ENCODE measurements at regions not wholly inside any gene's neighbourhood (a gene's known extent, or its start where the extent isn't known, plus 50 kb on each side); places are given as distances from the start of the nearest gene placed in this dataset.
"Not testable (repeated sequence)": the region's sequence is repeated elsewhere in the genome, so short reads cannot be mapped to it uniquely, and the experiment has no call there.

DNA sequence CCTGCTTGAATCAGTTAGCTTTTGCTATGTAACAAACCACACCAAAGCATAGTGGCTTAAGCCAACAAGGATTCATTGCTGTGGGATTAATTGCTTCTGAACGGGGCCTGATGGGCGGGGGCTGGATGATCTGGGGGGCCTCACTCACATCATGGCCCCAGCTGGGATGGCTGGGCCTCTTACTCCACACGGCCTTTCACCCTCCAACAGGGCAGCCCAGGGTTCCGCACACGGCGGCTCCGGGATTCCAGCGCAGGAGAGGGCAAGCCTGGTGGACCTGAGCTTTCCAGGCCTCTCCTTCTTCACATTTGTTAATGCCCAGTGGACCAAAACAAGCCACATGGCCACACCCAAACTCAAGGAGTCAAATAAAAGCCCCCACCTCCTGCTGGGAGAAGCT is 86.3 kb upstream of the PHLPP1 start:
- no peak for DNase-seq

DNA sequence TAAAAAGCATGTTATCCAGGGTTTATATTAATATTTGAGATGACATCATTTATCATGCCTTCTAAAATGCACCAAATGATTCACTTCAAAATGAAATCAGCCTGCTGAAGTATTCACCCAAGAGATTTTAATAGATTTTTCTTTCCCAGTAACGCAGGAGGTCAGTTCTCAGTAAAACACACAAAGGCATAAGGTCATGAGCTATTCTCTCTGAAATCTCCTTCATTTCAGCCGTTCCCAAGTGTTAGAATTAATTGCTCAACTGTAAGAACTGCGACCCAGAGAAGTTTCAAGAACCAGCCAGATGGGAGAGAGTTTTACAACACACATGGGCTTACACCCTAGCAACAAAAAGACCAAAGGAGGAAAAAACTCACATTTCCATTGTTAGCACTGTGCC is 84.2 kb upstream of the PHLPP1 start:
- DNase-seq: no peak

DNA sequence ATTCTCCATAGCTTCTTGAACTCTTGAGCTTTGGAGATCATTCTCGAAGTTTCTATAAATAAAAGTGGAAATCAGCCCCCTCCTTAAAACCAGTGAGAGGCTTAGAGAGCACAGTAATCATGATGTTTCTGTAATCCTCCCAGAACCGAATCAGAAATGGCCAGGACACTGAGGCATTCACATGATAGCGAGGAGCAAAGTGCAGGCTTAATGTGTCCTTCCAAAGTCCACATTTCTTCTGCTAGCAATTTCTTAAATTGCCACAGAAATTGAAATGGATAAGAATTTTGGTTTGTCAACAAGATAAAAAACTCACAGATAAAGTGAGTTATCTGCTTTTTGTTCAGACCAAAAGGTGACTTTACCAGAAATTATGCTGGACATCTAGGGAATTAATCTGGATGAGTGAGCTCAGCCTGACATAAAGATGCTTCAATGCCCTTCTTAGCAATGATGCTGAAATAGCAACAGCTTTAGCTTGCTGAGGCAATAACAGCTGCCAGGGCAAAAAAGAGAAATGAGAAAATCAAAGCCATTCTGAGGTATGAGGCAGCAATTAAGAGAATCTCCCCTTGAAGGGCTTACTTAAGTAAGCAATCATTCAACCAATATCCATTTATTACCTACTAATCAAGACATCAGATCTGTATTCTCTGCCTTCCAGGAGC is 82.4 kb upstream of the PHLPP1 start:
- DNase-seq: no peak

DNA sequence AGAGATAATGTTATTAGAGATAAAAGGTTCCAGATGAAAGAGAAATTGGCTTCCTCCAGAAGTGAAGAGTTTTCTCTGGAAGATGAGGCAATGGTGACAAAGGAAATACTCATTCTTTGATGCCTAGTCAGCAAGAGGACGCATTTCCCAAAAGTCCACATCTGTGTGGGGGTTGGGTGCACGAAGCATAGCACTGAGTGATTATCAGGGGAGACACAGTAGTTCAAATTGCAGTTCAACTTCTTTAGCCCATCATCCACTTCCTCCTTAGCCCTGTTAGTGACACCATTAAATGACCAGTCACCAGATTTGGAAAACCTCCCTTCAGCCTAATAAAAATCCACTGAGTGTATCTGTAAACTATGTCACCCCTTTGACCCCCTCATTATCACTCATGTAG is 80.9 kb upstream of the PHLPP1 start:
- no peak for DNase-seq

DNA sequence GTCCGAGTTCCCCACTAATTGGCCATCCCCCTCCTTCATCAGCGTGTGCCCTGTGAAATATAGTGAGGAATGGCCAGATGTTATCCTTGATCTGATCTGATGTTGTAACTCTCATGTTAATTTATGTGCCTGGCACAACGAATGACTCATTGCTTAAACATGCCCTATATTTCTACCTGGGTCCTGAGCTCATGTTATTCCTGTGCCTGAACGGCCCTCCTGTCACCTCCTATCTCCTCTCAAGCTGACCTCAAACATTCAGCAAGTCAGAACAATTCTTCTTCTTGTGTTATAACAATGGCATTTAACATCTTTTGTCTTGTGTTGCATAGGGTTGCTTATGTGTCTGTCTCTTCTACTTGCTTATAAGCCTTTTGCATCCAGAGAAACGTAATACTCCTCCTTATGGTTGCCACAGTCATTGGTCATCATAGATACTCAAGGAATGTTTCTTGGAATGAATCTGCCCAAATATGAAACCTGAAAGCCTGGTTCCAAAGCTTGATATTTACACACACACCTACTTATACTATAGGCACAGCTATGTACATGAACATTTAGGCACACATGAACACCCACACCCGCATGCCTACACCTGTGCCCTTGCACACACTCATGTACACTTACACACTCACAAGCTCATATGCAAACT is 80.2 kb upstream of the PHLPP1 start:
- DNase-seq: no peak

DNA sequence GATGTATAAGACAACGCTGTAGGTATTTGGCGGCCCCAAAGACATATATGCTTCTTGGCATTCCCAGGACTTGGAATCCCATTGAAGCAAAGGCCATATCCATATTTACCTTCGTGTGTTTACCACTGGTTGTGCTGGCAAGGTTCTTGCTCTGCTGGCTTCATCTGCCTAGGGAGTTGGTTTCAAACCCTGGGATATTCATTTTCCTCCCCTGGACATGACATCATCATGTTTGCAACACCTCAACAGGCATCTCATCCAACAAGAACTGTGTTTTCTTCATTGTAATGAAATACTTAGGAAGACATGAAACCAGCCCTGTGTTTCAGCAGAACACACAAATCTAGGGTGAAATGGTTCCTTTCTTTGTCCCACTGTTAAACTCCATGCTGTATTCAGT is 77.9 kb upstream of the PHLPP1 start:
- DNase-seq: no peak

DNA sequence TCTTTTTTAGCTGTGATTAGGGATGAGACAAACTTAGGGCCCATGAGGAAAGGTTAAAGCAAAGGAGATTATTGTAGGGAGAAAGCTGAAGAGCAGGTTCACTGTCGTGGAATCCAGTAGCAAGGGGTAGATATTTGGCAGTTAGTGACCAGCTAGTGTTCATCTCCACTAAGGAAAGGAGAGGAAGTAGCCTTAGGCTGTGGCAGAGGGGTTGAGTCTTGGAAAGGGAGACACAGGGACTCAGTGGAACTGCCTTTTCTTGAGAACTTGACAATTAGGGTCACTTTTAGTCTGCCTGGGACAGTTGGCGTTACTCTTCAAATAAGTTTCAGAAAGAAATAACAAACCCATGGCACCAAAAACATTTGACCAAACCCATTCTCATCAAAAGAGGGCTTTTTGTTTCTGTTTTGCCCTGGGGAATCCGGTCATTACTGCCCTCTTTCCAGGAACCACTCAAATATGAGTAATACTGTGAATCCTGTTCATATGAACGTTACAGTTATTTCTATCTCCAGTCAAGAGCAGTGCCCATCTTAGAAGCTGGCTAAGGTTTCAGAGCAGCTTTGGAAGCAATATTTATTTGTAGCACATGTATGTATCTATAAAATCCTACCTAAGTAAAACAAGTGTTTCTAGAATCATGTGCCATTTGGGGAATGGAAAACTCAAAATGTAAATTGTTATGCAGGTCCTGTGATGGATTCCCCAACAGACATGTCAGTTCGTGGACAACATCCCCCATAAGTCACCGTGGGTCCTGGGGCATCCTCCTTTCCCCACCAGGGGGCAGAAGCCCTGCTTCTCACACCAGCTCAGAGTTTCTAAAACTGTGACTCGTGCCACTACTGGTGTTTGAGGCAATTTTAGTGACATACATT is 77.3 kb upstream of the PHLPP1 start:
- peak; percentile 18 for DNase-seq

DNA sequence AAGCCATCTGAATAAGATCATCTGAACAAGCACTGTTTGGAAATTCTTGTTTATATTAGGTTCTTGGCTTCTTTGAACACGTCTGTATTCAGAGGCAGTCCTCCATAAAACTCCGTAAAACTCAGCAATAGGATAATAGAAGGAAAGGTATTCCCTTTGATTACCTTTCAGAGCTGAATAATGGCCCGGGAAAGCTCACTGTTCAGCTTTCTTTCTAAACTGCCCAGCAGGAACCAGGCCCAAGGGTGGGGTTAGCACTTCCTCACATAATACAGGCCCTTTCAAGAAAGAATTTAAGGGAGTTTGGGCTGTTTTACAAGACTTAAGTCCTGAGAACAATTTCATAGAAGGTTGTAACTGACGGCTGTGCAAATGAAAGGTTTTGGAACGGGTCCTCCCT is 72.2 kb upstream of the PHLPP1 start:
- no peak for DNase-seq

DNA sequence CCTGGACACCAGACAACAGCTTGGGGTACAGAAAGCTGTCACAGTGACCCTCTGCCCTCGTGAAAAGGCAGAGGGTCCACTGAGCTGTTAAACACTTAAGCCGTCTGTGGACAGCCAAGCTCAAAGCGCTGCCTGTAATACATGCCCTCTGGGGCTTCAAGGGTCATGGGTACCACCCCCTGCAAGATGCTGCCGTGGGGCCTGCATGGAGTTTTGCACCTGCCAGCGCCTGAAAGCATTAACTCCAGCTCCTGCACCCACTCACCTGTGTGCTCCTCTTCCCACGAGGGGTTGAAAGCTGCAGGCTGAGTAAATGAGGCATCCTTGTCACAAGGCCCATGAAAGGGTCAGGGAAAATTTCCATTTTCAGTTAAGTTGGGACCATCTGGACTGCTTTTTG is 70.6 kb upstream of the PHLPP1 start:
- no peak for DNase-seq

DNA sequence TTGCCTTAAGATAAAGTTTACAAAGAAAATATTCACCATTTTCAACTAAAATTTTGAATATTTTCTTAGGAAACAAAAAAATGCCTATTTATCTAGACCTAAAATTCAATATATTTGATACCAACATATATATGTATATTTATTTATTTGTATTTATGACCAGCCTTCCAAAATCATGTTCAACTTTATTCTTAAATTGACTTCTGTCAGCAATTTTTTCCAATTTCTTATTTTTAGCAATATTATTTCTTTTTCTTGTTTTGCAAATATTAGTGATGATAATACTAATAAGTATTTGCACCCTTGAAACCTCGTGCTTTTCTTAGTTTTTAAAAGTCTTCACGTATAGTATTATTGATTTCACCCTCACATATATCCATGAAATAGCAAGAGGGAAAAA is 68.2 kb upstream of the PHLPP1 start:
- DNase-seq: no peak

DNA sequence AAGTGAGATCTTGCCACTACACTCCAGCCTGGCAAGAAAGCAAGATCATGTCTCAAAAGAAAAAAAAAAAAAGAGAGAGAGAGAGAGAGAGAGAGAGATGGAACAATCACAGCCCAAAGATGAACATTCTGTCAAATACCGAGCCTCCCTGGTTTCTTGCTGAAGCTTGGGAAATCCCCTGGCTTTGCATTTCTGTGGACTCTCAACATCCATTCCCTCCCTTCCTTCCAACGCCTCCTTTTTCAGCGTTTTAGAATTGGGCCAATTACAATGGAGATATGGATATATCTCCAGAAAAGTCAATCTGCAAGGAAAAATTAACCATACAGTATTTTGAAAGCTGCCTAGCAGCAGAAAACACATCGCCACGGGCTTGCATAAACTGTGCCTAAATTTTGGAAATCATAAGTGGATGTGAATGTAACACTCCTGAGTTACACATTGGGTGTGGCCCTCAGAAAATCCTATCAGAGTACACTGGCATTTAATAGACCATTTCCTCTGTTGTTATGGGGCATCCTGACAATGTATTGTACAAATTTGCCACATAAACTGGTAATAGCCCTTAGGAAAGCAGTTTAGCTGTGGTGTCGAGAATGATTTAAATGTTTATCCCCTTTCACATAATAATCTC is 67.2 kb upstream of the PHLPP1 start:
- no peak for DNase-seq

DNA sequence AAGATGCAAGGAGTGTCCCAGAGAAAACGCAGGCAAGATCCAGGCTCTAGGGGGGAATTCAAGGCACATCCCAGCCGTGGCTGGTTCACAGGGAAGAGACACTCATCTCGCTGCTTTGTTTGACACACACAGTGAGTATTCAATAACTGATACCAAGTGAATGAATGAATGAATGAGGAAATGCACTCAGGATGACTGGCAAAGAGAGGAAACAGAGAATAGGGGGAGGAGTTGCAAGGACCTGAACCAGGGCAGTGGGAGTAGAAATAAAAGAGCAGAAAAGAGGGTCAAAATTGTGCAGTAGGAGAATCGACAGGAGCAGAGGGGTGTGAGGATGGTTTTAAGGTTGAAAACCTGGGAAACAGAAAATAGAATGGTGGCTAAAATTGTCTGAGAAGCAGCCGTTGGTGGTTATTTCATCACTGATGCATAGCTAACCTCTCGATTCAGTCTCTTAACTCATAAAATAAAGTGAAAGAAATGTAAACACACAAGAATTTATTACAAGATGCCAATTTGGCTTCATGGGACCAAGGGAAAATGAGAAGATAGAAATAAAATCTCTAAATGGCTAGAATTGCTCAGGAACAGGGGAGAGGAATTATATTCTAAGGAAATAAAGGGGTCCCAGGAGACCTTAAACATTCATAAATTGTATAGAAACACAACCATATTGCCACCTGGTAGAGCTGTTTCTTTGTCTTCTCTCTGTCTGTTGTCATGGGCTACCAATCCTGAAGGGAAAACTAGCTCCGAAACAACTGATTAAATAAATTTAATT is 63.9 kb upstream of the PHLPP1 start:
- no peak for DNase-seq

DNA sequence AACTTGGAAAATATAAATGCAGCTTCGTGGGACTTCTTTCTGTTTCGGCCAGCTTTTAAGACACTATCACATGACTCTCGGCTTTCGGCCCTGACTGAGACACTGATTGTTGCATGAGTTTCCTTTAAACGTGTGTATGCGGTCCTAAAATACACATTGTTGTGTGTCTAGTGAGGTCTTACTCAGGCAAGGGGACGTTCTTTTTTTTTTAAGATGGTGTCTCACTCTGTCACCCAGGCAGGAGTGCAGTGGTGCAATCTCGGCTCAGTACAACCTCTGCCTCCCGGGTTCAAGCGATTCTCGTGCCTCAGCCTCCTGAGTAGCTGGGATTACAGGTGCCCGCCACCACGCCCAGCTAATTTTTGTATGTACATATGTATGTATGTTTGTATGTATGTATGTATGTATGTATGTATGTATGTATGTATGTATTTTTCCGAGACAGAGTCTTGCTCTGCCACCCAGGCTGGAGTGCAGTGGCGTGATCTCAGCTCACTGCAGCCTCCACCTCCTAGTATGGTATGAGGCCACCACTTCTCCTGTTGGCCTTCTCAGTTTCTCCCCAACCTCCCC is 63.2 kb upstream of the PHLPP1 start:
- DNase-seq: not testable (repeated sequence)

DNA sequence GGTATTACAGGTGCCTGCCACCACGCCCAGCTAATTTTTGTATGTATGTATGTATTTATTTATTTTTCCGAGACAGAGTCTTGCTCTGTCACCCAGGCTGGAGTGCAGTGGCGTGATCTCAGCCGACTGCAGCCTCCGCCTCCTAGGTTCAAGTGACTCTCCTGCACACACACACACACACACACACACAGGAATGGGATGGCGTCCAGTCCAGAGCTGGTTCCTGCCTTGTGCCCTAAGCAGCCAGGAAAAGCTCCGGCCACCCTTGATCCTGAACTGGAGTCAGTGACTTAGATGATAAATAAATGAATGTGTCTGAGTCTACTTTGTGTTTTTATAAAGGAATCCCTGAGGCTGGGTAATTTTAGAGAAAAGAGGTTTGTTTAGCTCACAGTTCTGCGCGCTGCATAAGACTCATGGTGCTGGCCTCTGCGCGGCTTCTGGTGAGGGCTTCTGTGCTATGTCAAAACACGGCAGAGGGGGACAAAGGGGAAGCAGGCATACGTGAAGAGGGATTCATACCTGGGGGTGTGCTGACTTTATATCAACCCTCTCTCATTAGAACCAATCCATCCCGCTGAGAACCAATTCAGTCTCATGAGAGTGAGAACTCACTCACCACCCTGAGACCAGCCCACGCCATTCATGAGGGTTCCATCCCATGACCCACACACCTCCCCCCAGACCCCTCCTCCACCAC is 59.7 kb upstream of the PHLPP1 start:
- no peak for DNase-seq

DNA sequence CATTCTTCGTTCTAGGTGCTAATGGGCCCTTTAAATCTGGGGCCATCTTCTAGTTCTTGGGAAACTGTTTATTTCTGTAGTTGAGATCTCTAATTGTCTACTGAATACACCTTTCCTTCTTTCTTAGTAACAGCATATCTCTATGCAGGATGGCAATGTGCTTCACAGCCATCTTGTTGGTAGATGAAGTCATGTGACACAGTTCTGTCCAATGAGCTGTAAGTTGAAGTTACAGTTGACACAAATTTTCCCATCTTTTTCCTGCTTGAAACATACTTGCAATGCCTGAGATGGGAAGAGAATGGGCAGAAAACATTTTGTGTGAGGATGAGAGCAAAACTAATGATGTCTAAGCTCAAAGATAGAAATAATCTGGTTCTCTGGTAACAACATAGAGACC is 57.3 kb upstream of the PHLPP1 start:
- DNase-seq: no peak

DNA sequence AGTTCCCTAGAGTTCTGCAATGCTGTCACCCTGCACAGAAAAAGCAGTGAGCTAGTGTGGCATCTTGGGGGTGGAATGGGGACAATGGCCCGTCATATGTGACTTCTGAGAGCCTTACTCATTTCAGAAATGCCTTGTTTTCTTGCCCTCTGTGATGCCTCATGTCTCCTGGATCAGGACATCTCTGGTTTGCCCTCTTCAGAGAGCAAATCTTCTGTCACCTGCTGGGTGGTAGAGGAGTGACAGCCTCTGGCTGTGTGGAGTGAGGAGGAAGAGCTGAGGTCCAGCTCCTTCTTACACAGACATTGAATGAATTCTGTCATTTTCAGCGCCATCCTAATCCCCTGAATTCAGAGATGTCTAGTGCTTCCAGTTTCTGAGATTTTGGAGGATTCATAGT is 55.6 kb upstream of the PHLPP1 start:
- DNase-seq: no peak

DNA sequence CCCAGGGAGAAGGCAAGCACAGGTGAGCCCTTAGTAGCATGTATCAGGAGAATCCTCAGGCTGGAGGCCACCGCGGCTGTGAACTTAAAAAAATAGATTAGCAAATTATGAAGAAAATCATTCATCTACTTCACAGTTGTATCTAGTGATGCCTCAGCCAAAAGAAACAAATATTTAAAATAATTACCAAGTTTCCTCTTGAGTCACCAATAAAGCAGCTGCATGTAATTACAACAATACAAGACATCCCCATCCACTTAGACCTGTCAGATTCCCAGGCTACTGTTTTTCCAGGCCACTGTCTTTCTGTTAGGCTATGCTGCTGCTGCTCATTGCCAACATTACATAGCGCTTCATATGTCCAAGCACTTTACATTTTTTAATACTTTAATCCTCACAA is 54.6 kb upstream of the PHLPP1 start:
- DNase-seq: no peak

DNA sequence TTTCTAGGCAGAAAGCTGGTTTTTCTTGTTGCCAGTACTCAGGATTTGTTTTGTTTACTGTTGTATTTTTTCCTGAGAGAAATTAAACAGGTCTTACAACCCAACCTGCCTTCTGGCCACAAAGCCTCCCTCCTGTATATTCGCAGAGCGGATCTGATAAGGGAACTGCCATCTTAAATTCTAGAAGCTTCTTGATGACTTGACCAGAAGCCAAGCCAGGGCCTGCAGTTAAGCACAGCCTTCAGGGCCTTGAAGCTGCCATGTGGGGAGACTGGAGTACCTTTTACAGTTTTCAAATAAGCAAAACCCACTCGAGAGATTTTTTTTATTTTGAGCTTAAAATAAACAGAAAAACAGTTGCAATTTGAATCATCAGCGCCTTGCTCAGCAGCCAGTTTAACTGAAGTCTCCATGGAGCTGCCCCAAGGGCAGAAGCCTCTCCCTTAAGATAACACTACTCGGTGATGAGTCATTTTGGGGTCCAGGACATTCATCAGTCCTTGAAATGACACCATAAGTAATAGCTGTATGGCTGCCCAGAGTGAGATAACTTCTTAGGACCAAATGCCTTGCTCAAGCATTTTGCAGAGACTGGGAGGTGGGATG is 51.5 kb upstream of the PHLPP1 start:
- DNase-seq: no peak

DNA sequence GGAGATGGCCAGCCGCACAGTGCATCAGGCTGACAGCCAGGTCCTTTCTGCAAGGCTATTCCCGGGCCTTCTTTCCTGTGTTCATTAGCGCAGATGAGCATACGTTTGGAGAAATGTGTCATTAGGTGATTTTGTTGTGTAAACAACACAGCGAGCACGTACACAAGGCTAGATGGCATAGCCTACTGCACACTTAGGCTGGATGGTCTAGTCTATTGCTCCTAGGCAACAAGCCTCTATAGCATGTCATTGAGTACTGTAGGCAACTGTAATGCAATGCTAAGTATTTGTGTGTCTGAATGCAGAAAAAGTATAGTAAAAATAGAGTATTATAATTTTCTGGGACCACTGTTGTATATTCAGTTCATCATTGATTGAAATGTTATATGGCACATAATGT is 50.9 kb upstream of the PHLPP1 start:
- no peak for DNase-seq

DNA sequence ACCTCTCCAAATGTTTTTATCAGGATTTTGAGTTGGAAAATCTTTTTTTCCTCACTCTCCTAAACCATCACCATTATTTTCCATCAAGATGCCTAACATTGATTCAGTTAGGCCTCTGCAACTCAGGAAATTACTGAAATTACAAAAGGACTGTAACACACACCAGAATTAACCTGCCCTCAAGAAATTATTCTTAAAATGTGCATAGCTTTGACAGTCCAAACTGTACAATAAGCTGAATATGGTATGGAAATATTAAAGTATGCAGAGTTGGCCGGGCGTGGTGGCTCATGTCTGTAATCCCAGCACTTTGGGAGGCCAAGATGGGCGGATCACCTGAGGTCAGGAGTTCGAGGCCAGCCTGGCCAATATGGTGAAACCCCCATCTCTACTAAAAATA is 50.2 kb upstream of the PHLPP1 start:
- DNase-seq: no peak
